NCI-H2107 (cell line): ENCODE measurements at regions not wholly inside any gene's neighbourhood (a gene's known extent, or its start where the extent isn't known, plus 50 kb on each side); places are given as distances from the start of the nearest gene placed in this dataset.

ENCODE experiments used
- DNase-seq: peaks from one replicate; lab custom pipeline; 2025; lab: John Stamatoyannopoulos, UW

DNA sequence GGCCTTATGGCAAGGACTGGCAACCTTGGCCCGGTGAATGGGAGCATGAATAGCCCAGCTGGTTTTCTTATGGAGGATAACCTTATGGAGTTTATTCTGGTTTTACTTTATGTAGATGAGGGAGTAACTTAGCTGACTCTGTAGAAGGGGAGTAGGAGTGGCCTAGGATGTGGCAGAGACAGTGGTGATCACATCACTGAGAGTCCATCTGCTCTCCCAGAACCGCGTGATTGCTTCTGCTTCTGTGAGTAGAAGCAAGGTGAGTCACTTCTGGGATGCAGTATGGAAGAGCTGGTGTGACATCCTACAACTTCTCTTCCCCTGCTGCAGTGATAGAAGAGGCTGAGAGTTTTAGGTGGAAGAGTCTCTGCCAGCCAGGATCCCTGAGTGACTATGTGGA lies 129.2 kb downstream of the RPS24 start:
- DNase-seq: no peak

DNA sequence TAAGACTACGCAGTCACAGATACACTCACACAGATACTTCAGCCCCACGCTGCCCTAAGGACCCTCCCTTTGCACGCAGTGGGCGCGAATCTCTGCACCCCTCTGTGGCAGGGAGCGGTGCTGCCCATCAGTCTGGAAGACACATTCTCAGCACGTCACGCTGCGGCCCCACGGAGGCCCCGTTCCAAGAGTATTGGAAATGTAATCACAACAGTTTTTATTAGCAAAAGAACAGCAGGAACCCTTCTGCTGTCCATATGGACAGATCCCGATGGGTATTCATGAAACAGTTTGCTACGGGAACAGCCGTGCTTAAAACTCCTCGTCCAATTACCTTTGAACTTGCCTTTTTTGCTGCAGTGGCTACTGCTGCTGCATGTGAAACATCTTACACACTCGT lies 131.0 kb downstream of the RPS24 start:
- DNase-seq: no peak

DNA sequence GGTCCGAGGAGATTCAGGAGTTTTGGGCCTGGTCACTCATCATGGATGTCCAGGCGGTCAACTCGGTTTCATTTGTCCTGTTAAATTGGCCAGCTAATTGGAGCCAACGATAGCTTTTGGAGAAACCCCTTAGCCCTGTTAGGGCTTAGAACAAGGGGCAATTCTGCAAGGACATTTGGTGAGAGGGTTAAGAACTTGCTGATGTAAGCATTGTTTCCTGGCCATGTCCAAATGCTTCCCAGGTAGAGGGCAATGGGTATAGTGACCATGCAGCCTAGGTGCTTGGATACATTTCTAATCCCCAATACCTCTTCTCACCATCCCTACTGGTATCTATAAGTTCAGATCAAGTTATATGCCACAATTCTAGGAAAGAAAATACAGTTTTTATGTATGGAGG lies 131.5 kb downstream of the RPS24 start:
- no peak for DNase-seq

DNA sequence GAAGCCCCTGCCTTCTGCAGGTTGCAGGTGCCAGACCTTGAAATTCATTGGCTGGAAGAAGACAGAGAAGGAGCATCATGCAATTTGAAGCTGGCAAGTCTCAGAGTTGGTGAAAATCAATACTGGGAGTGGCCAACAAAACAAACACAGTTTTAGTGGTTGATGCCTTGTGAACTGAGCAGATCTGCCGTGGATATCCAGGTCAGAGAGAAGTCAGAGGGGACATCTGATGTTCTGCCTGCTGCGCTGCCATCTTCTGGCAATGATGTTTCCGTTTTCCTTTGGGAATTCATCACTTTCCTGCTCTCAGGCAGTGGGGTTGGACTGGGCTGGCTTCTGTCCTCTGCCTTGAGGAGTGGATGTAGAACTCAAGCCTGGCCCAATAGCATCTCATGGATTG lies 132.0 kb downstream of the RPS24 start:
- peak; percentile 22 for DNase-seq

- no peak for DNase-seq
Measured at GRCh38 chr10:78166261-78166660, 132.6 kb downstream of the RPS24 start.

DNA sequence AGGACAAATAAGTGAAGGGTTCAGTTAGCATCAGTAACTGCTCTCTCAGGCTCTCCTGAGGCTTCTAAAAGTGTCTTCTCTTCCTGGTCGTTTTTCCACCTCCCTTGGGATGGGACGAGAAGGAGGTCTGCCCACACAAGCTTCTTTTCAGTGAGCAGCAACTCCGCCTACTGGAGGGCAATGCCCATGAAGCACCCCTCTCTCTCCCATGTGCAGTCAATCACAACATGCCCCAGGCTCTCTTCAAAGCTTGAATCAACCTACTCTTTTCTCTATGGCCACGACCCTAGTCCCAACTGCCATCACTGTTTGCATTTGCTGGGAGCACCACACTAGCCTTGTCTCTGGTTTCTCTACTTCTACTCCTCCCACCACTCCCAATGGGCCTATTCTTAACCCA lies 135.6 kb downstream of the RPS24 start:
- no peak for DNase-seq

- no peak for DNase-seq
Measured at GRCh38 chr10:78170026-78170475, 136.4 kb downstream of the RPS24 start.

DNA sequence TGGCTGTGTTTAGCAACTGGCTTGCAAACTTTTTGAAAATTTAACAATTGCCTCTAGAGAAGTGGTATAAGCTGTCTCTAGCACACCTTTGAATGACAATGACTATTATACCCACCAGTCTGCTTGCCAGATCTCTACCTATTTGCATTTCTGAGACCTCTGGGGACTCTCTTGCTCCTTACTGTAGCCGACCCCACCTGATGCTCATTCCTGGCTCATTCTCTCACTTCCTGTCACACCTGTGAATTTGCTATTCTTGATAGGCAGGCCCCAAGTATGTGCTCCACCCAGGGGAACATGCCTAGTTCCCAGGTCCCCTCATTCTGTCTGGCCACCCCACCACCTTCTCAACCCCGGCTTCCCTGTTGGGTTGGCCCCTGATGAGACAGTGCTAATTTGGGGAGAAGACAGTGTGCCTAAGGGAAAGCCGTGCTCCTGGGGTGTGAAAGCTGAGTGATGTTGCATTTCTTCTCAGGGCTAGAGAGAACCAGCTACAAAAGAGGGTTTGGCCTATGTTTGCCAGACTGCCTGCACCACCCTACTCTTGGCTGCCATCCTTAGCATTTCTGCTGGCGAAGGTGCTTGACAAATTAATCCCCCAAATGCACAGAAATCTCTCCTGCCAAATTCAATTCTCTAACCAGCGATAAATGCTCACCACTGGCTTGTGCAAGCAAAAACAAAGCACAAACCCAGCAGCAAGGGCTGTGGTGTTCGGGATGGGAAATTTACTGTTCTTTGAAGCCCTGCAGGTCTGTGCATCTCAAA lies 138.2 kb downstream of the RPS24 start:
- DNase-seq: no peak

GRCh38 chr10:78173360-78174015 lies 139.8 kb downstream of the RPS24 start:
- DNase-seq: no peak

DNA sequence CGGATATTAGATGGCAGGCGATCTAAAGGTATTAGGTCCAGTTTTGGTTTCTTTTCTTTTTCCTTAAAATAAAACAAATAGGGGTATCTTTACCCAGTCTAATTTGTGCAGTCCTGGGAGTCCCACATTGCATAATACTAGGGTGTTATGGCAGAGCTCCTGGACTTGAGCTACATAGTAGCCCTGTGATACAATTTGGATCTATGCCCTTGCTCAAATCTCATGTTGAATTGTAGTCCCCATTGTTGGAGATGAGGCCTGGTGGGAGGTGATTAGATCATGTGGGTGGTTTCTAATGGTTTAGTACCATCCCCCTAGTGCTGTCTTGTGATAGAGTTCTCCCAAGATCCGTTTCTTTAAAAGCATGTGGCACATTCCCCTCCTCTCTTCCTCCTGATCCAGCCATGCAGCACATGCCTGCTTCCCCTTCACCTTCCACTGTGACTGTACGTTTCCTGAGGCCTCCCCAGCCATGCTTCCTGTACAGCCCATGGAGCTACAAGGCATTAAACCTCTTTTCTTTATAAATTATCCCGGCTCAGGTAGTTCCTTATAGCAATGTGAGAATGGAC lies 141.9 kb downstream of the RPS24 start:
- no peak for DNase-seq

DNA sequence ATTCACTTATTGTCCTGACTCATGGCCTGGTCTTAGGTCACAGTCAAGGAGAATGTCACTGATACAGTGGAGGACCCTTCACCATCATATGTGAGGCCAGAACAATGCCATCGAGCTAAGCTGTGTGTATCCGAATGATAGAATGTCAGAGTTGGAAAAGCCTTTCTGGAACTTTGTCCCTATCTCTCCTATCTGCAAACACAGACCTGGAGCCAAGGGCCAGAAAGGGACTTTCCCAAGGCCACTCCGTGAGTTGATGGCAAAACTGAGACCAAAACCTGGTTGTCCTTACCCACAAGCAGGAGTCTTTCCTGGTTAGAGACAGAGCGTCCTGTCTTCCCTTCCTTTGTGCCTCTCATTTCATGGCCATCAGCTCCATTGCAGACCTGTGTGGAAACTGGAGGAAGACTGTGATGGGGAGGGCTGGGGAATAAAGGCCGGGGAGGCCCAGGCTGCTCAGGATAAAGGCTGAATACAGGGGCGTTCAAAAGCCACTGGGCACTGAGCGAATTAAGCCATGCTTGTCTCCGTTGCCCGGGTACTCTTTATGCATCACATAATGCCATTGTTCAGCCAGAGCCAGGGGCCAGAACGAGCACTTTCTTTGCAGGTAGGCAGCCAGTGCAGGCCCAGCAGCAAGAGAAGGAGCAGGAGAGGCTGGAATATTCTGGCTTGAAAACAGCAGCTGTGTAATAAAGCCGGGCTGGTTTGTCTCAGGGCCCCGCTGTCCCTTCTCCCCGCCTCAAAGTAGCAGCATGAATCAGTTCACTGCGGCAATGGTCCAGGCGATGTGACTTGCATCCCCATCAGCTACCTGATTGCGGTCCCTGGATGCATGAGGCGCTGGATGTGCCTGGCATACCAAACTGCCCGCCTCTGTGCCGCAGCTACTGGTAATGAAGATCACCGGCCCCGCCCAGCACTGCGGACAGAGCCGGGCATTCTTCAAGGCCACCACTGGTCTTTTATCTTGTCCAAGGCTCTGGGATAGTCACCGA lies 143.0 kb downstream of the RPS24 start:
- no peak for DNase-seq

DNA sequence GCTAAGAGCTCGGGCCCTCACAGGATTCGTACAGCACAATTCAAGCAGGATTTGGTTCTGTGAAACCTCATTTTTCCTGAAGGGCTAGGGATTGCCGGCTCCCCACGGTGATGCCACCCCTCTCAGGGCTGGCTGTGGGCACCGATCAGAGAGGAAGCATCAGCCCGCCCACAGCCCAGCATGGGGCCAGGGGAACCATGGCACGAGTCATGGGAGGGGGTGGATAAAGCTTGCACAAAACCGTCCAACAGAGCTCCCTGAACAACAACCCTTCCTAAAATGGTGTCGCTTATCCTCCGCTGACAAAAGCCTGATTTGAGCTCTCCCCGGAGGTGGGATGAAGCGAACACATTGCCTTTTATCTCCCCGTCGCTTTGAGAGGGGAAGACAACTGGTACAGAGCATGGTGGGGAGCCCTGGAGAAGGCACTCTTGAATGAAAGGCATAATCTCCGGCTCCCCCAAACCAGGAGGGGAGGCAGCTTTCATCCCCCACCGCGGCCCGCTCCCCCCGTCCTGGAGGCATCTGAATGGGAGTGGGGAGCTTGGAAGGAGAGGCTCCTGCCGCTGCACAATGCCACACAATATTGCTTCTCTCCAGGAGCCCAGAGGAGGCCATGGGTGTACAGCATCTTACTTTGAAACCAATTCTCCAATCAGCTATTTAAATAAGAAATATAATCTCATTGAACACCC lies 144.0 kb downstream of the RPS24 start:
- no peak for DNase-seq

DNA sequence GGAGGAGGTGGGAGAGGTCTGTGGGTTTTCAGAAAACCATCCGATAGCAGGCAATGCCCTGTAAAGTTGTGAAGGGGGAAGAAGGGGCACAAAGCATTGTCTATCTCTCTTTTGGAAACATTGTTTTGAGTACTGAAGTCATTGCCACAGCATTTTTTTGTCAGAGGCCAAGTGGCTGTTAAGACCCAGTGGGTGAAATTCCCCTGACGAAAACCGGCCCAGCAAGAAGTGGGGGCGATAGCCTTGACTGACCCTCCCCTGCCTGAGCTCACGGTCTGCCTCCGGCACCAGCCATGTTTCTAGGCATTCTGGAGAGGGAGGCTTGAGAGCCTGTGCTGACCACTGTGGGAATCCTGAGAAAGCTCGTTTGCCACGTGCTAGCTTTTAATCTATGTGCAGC lies 144.7 kb downstream of the RPS24 start:
- DNase-seq: no peak

GRCh38 chr10:78178940-78179339 lies 145.3 kb downstream of the RPS24 start:
- DNase-seq: no peak

- DNase-seq: no peak
Measured at GRCh38 chr10:78179886-78180705, 146.4 kb downstream of the RPS24 start.

GRCh38 chr10:78181381-78182055 lies 147.9 kb downstream of the RPS24 start:
- no peak for DNase-seq

DNA sequence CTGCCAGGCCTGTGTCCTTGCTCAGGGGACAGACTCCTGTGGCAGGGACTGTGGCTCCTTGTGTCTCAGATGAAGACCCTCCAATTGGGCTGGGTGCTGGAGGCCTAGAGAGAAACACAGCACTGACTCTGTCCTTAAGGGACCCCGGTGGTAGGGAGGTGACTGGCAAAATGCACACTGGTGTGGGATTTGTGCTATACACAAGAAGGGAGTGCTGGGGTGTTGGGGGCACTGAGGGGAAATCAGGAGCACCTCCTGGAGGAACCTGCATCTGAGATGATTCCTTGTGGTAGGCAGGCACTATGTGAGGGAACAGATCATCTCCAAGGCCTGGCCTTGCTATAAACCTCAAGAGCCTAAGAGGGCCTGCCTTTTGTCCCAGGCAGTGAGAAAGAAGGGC lies 149.2 kb downstream of the RPS24 start:
- no peak for DNase-seq

GRCh38 chr10:78184851-78185692 lies 151.4 kb downstream of the RPS24 start:
- DNase-seq: no peak

DNA sequence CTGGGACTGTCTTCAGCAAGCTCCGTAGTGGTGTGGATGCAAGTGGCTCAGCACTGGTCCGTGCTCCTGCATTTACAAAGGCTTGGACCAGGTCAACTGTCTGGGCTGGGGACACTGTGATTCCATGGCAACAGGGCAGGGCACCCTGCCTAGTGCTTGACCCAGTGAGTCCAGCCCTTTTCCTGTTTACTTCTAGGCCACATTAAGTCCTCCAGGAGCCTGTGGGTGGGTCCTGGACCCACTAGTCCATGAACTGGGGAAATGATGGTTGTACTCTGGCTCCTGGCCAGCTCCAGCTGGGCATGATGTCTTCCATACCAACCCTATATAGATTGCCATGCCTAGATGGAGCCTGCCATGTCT lies 152.0 kb downstream of the RPS24 start:
- DNase-seq: no peak
